ENCODE measurements at regions not wholly inside any gene's neighbourhood (a gene's known extent, or its start where the extent isn't known, plus 50 kb on each side); places are given as distances from the start of the nearest gene placed in this dataset.

GRCh38 chr13:74015137-74015536 is 119.1 kb downstream of the KLF12 start:
- ChIA-PET CTCF (no interaction called here), POLR2A (no interaction called here)
- intact Hi-C loops (cut with micrococcal nuclease): no loop called here
- Mint-ChIP-seq H3K4me3 (no peak overlapping the region), H3K9me3 (no peaks in the 10 kb centered on the region), H3K27me3 (no peaks in the 10 kb centered on the region), H3K27ac (no peak overlapping the region), H3K4me1 (peaks cover 17% of the 10 kb centered on the region), H3K36me3 (ENCODE audit: low read depth) (peaks cover 3% of the 10 kb centered on the region)
- TF ChIP-seq CTCF (IDR thresholded peaks at IDR 0.05): no peak
- ATAC-seq (ENCODE audit: low read depth) (peak; percentile 37), DNase-seq (no peak)

- H3K27ac Mint-ChIP-seq: no peak overlapping the region
- POLR2A ChIA-PET: no interaction called here
- H3K9me3 Mint-ChIP-seq: no peaks in the 10 kb centered on the region
- H3K36me3 Mint-ChIP-seq (ENCODE audit: low read depth): peaks cover 16% of the 10 kb centered on the region
- DNase-seq (no peak), ATAC-seq (ENCODE audit: low read depth) (no peak)
- intact Hi-C loops (cut with micrococcal nuclease): loop anchor here (2.0 kb wide), 1 partner anchor 18 kb away; no protein-coding TSS in a partner anchor
- no peak for TF ChIP-seq CTCF (IDR thresholded peaks at IDR 0.05)
- no peak overlapping the region for H3K4me3 Mint-ChIP-seq
- no peaks in the 10 kb centered on the region for H3K27me3 Mint-ChIP-seq
- peaks cover 33% of the 10 kb centered on the region for H3K4me1 Mint-ChIP-seq
- CTCF ChIA-PET: interaction anchor here (0.8 kb wide), 1 partner anchor 174 kb away, joined by 3 read pairs; no protein-coding TSS in a partner anchor
These were observed 125.0 kb downstream of the KLF12 start for GRCh38 chr13:74009100-74009668.

GRCh38 chr13:74006666-74007065 is 127.5 kb downstream of the KLF12 start:
- no peaks in the 10 kb centered on the region for H3K9me3 Mint-ChIP-seq
- H3K27ac Mint-ChIP-seq: no peak overlapping the region
- POLR2A ChIA-PET: no interaction called here
- no peak for ATAC-seq (ENCODE audit: low read depth)
- H3K36me3 Mint-ChIP-seq (ENCODE audit: low read depth): peaks cover 14% of the 10 kb centered on the region
- TF ChIP-seq CTCF (IDR thresholded peaks at IDR 0.05): no peak
- CTCF ChIA-PET: no interaction called here
- no peaks in the 10 kb centered on the region for H3K27me3 Mint-ChIP-seq
- DNase-seq: no peak
- intact Hi-C loops (cut with micrococcal nuclease): no loop called here
- H3K4me1 Mint-ChIP-seq: peaks cover 36% of the 10 kb centered on the region
- H3K4me3 Mint-ChIP-seq: no peak overlapping the region

- Mint-ChIP-seq H3K9me3 (no peaks in the 10 kb centered on the region), H3K4me1 (peaks cover 37% of the 10 kb centered on the region), H3K27me3 (no peaks in the 10 kb centered on the region), H3K4me3 (no peak overlapping the region), H3K36me3 (ENCODE audit: low read depth) (peaks cover 14% of the 10 kb centered on the region), H3K27ac (no peak overlapping the region)
- CTCF ChIA-PET: no interaction called here
- intact Hi-C loops (cut with micrococcal nuclease): no loop called here
- POLR2A ChIA-PET: interaction anchor here (1.0 kb wide), 1 partner anchor 240 kb away, joined by 3 read pairs; no protein-coding TSS in a partner anchor
- TF ChIP-seq CTCF (IDR thresholded peaks at IDR 0.05): no peak
- ATAC-seq (ENCODE audit: low read depth): no peak
- DNase-seq: no peak
These were observed 128.7 kb downstream of the KLF12 start for GRCh38 chr13:74005320-74006157.

- POLR2A ChIA-PET: no interaction called here
- Mint-ChIP-seq H3K4me3 (no peak overlapping the region), H3K4me1 (peaks cover 35% of the 10 kb centered on the region)
These were observed 130.1 kb downstream of the KLF12 start for GRCh38 chr13:74004109-74004508.

More at GRCh38 chr13:74004109-74004508, 130.1 kb downstream of the KLF12 start:
- Mint-ChIP-seq H3K27ac (no peak overlapping the region), H3K36me3 (ENCODE audit: low read depth) (peaks cover 11% of the 10 kb centered on the region), H3K9me3 (no peaks in the 10 kb centered on the region), H3K27me3 (no peaks in the 10 kb centered on the region)
- DNase-seq (no peak), ATAC-seq (ENCODE audit: low read depth) (no peak)
- intact Hi-C loops (cut with micrococcal nuclease): no loop called here
- no peak for TF ChIP-seq CTCF (IDR thresholded peaks at IDR 0.05)
- CTCF ChIA-PET: no interaction called here

All from activated B cell treated with CpG ODN at 0.5 μM for 24 hours (primary cell).